ENCODE measurements at regions not wholly inside any gene's neighbourhood (a gene's known extent, or its start where the extent isn't known, plus 50 kb on each side); places are given as distances from the start of the nearest gene placed in this dataset.
A peak's percentile ranks its signal among the peaks of the same experiment; 100 is the strongest.

GRCh38 chr7:39824456-39825200, 125.4 kb upstream of the CDK13 start:
- Mint-ChIP-seq H3K4me3 (no peak overlapping the region), H3K27ac (no peak overlapping the region), H3K4me1 (peaks cover 13% of the 10 kb centered on the region), H3K9me3 (no peaks in the 10 kb centered on the region), H3K27me3 (ENCODE audit: insufficient read depth, low read depth) (peaks cover 6% of the 10 kb centered on the region), H3K36me3 (no peaks in the 10 kb centered on the region)
- Histone ChIP-seq H3K4me2 (no peak overlapping the region), H3K9me3 (ENCODE audit: low read depth) (no peaks in the 10 kb centered on the region), H2AFZ (replicated peaks) (peak overlapping the region; percentile 24), H3K27ac (no peak overlapping the region), H3K79me2 (ENCODE audit: low read depth) (no peaks in the 10 kb centered on the region), H4K20me1 (ENCODE audit: low read depth) (no peaks in the 10 kb centered on the region), H3K4me3 (no peak overlapping the region), H3K4me1 (peaks cover 10% of the 10 kb centered on the region), H3K36me3 (no peaks in the 10 kb centered on the region), H3K27me3 (no peaks in the 10 kb centered on the region), H3F3A (ENCODE audit: low read depth) (no peaks in the 10 kb centered on the region), H3K9ac (no peak overlapping the region)
- DNase-seq (ENCODE audit: low spot score) = no peak
- TF ChIP-seq EZH2 (IDR thresholded peaks at IDR 0.05) = no peak

GRCh38 chr7:39825401-39825980, 124.6 kb upstream of the CDK13 start:
- Mint-ChIP-seq H3K4me1 (peaks cover 13% of the 10 kb centered on the region), H3K9me3 (no peaks in the 10 kb centered on the region)

DNA sequence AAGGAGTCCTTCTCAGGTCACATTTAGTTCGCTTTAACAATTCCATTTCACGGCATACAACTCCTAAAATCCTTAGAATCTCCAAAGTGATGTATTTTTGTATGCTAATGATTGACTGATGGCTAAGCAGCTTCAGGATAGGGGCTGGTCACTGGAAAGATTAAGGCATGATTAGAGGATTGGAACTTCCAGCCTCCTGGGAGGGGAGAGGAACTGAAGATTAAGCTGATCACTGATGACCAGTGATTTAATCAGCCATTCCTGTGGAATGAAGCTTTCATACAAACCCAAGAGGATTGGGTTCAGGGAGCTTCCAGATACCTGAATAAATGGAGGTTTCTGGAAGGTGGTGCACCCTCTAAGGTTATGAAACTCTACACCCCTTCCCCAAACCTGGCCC, 123.9 kb upstream of the CDK13 start:
- no peaks in the 10 kb centered on the region for H3K27me3 ChIP-seq
- Mint-ChIP-seq H3K4me3 (no peak overlapping the region), H3K9me3 (no peaks in the 10 kb centered on the region), H3K27ac (no peak overlapping the region), H3K36me3 (no peaks in the 10 kb centered on the region), H3K4me1 (peaks cover 13% of the 10 kb centered on the region), H3K27me3 (ENCODE audit: insufficient read depth, low read depth) (peaks cover 6% of the 10 kb centered on the region)
- H3K4me2 ChIP-seq = peak overlapping the region; percentile 56
- no peak overlapping the region for H3K4me3 ChIP-seq
- peaks cover 10% of the 10 kb centered on the region for H3K4me1 ChIP-seq
- no peak overlapping the region for H3K27ac ChIP-seq
- H3K79me2 ChIP-seq (ENCODE audit: low read depth) = no peaks in the 10 kb centered on the region
- no peaks in the 10 kb centered on the region for H3F3A ChIP-seq (ENCODE audit: low read depth)
- H2AFZ ChIP-seq (replicated peaks) = no peak overlapping the region
- TF ChIP-seq EZH2 (IDR thresholded peaks at IDR 0.05) = no peak
- no peak for TF ChIP-seq EZH2phosphoT487 (IDR thresholded peaks at IDR 0.05)
- TF ChIP-seq, protein P1, sequence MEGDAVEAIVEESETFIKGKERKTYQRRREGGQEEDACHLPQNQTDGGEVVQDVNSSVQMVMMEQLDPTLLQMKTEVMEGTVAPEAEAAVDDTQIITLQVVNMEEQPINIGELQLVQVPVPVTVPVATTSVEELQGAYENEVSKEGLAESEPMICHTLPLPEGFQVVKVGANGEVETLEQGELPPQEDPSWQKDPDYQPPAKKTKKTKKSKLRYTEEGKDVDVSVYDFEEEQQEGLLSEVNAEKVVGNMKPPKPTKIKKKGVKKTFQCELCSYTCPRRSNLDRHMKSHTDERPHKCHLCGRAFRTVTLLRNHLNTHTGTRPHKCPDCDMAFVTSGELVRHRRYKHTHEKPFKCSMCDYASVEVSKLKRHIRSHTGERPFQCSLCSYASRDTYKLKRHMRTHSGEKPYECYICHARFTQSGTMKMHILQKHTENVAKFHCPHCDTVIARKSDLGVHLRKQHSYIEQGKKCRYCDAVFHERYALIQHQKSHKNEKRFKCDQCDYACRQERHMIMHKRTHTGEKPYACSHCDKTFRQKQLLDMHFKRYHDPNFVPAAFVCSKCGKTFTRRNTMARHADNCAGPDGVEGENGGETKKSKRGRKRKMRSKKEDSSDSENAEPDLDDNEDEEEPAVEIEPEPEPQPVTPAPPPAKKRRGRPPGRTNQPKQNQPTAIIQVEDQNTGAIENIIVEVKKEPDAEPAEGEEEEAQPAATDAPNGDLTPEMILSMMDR (IDR thresholded peaks at IDR 0.05) = no peak
- no peaks in the 10 kb centered on the region for H3K9me3 ChIP-seq (ENCODE audit: low read depth)
- no peaks in the 10 kb centered on the region for H4K20me1 ChIP-seq (ENCODE audit: low read depth)
- no peaks in the 10 kb centered on the region for H3K36me3 ChIP-seq
- H3K9ac ChIP-seq = no peak overlapping the region
- DNase-seq (ENCODE audit: low spot score) = peak; percentile 50

More at GRCh38 chr7:39825401-39825980, 124.6 kb upstream of the CDK13 start:
- Histone ChIP-seq H3K79me2 (ENCODE audit: low read depth) (no peaks in the 10 kb centered on the region), H3F3A (ENCODE audit: low read depth) (no peaks in the 10 kb centered on the region), H3K9me3 (ENCODE audit: low read depth) (no peaks in the 10 kb centered on the region), H3K27me3 (no peaks in the 10 kb centered on the region), H3K4me1 (peaks cover 10% of the 10 kb centered on the region), H3K27ac (no peak overlapping the region), H3K4me2 (no peak overlapping the region), H4K20me1 (ENCODE audit: low read depth) (no peaks in the 10 kb centered on the region), H3K9ac (no peak overlapping the region), H3K4me3 (no peak overlapping the region), H3K36me3 (no peaks in the 10 kb centered on the region), H2AFZ (replicated peaks) (no peak overlapping the region)
- TF ChIP-seq, protein P1 (IDR thresholded peaks at IDR 0.05) = no peak
- TF ChIP-seq EZH2 (IDR thresholded peaks at IDR 0.05) (no peak), EZH2phosphoT487 (IDR thresholded peaks at IDR 0.05) (no peak)
- no peak for DNase-seq (ENCODE audit: low spot score)
- Mint-ChIP-seq H3K4me3 (no peak overlapping the region), H3K27ac (no peak overlapping the region), H3K27me3 (ENCODE audit: insufficient read depth, low read depth) (peaks cover 6% of the 10 kb centered on the region), H3K36me3 (no peaks in the 10 kb centered on the region)

DNA sequence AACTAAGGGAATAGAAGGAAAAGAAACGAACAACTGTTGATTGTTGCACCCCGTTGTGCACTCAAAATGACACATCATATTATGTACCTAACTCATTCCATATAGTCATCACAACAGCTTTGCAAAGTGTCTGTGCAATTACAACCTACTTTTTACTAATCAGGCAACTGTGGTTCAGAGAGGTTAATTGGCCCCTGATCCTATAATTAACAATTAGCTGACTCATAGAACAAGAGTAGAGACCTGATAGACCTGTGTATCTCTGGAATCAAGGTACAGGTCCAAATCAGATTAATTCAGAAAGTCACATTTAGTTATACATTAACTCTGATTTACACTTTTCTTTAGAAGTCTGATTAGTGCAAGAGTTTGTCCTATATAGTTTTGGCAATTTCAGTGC, 122.5 kb upstream of the CDK13 start:
- H3K36me3 ChIP-seq = no peaks in the 10 kb centered on the region
- H3K4me1 ChIP-seq = peaks cover 10% of the 10 kb centered on the region
- no peak overlapping the region for H3K27ac ChIP-seq
- no peak overlapping the region for H3K4me3 ChIP-seq
- TF ChIP-seq EZH2phosphoT487 (IDR thresholded peaks at IDR 0.05) = no peak
- TF ChIP-seq, protein P1 (IDR thresholded peaks at IDR 0.05) = no peak
- no peak for TF ChIP-seq EZH2 (IDR thresholded peaks at IDR 0.05)
- H2AFZ ChIP-seq (replicated peaks) = no peak overlapping the region
- Mint-ChIP-seq H3K4me3 (no peak overlapping the region), H3K4me1 (peaks cover 13% of the 10 kb centered on the region), H3K27me3 (ENCODE audit: insufficient read depth, low read depth) (peaks cover 6% of the 10 kb centered on the region), H3K36me3 (no peaks in the 10 kb centered on the region), H3K9me3 (no peaks in the 10 kb centered on the region), H3K27ac (no peak overlapping the region)
- no peak overlapping the region for H3K9ac ChIP-seq
- no peak for DNase-seq (ENCODE audit: low spot score)
- peaks cover 13% of the 10 kb centered on the region for H3K27me3 ChIP-seq
- no peaks in the 10 kb centered on the region for H3F3A ChIP-seq (ENCODE audit: low read depth)
- H3K79me2 ChIP-seq (ENCODE audit: low read depth) = no peaks in the 10 kb centered on the region
- H4K20me1 ChIP-seq (ENCODE audit: low read depth) = no peaks in the 10 kb centered on the region
- no peak overlapping the region for H3K4me2 ChIP-seq
- no peaks in the 10 kb centered on the region for H3K9me3 ChIP-seq (ENCODE audit: low read depth)

Measured in neural progenitor cell (in vitro differentiated cells).